Kidney epithelial cell (primary cell): ENCODE measurements at regions not wholly inside any gene's neighbourhood (a gene's known extent, or its start where the extent isn't known, plus 50 kb on each side); places are given as distances from the start of the nearest gene placed in this dataset.

ENCODE experiments used
- DNase-seq: peaks from one replicate; pipeline ENCODE4 v3.0.0-alpha.2; 2010; ENCODE audit warnings: low read depth
- H3K27me3 ChIP-seq: 2 replicates; pipeline ENCODE4 v1.6.0; 2011; ENCODE audit warnings: low read length; ENCODE audit not compliant: control insufficient read depth, insufficient read depth
- H3K36me3 ChIP-seq: 2 replicates; pipeline ENCODE4 v1.5.1; 2011; ENCODE audit warnings: low read length; ENCODE audit not compliant: control insufficient read depth, insufficient read depth
- H3K4me3 ChIP-seq: 2 replicates; pipeline ENCODE4 v1.5.1; 2011; ENCODE audit warnings: low read depth, mild to moderate bottlenecking, control low read depth, low read length
- CTCF ChIP-seq: IDR thresholded peaks from 2 replicates; pipeline ENCODE4 v1.5.1; 2011; ENCODE audit warnings: mild to moderate bottlenecking, moderate library complexity, low read length, control low read depth, inconsistent platforms; ENCODE audit not compliant: insufficient read depth, poor library complexity, severe bottlenecking

GRCh38 chr2:174656035-174656434, 58.4 kb upstream of the WIPF1 start:
- no peak for TF ChIP-seq CTCF
- no peak for DNase-seq
- no peaks in the 10 kb centered on the region for H3K36me3 ChIP-seq
- H3K27me3 ChIP-seq: no peaks in the 10 kb centered on the region
- no peak overlapping the region for H3K4me3 ChIP-seq

GRCh38 chr2:174654419-174654941, 56.9 kb upstream of the WIPF1 start:
- Histone ChIP-seq H3K4me3 (no peak overlapping the region), H3K27me3 (no peaks in the 10 kb centered on the region), H3K36me3 (no peaks in the 10 kb centered on the region)
- no peak for DNase-seq
- no peak for TF ChIP-seq CTCF

- Histone ChIP-seq H3K27me3 (no peaks in the 10 kb centered on the region), H3K4me3 (no peak overlapping the region), H3K36me3 (no peaks in the 10 kb centered on the region)
- TF ChIP-seq CTCF: no peak
- DNase-seq: no peak
Measured at GRCh38 chr2:174648896-174649295, 51.3 kb upstream of the WIPF1 start.
